IMR-90 (cell line): ENCODE measurements at regions not wholly inside any gene's neighbourhood (a gene's known extent, or its start where the extent isn't known, plus 50 kb on each side); places are given as distances from the start of the nearest gene placed in this dataset.

Source experiments
- NFE2L2 ChIP-seq: fragments of 150-350 bp; IDR thresholded peaks from 2 replicates; pipeline ENCODE4 v1.6.1; 2016; ENCODE audit warnings: low read depth, mild to moderate bottlenecking, low read length
- TF ChIP-seq, protein P1 (sequence below): conservative IDR thresholded peaks from 2 replicates; pipeline ENCODE4 v1.5.1; 2012; ENCODE audit warnings: mild to moderate bottlenecking, low read depth, low read length, improper control_type of control experiment

DNA sequence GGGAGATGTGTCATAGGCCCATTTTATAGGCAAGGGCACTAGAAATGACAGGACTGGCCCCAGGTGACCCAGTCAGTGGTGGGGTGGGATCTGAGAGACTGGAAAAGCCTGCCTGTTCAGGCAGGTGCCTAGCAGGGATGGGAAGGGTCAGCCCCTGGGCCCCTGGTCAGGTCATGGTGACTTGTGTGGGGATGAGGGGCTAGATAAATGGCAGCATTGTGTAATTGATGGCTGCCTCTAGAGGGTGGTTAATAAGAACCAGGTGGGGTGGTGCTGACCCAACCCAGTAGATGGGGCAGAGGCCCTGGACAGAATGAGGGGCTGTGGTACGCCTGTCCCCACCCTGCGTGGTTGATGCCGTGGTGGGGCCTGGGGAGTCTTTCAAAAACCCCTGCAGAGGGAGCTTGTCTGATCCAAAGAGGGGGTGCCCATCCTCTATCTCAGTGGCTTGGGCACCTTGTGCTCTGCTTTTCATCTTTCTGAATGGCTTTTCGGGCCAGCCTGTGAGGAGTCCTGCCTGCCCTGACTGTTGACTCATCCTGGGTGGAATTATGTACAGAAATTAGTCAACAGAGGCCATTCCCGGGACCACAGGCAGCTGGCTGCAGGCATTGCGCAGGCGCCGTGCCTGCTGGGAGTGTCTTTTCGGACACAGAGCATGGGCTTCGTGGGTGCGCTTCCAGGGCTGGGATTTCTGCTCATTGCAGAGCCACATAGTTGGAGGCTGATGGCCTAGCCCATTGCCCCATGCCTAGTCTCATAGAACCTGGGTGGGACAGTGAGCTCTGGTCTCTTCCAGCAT, 93.6 kb upstream of the PITX1 start (continued):
- TF ChIP-seq, protein P1, sequence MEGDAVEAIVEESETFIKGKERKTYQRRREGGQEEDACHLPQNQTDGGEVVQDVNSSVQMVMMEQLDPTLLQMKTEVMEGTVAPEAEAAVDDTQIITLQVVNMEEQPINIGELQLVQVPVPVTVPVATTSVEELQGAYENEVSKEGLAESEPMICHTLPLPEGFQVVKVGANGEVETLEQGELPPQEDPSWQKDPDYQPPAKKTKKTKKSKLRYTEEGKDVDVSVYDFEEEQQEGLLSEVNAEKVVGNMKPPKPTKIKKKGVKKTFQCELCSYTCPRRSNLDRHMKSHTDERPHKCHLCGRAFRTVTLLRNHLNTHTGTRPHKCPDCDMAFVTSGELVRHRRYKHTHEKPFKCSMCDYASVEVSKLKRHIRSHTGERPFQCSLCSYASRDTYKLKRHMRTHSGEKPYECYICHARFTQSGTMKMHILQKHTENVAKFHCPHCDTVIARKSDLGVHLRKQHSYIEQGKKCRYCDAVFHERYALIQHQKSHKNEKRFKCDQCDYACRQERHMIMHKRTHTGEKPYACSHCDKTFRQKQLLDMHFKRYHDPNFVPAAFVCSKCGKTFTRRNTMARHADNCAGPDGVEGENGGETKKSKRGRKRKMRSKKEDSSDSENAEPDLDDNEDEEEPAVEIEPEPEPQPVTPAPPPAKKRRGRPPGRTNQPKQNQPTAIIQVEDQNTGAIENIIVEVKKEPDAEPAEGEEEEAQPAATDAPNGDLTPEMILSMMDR: no peak
- TF ChIP-seq NFE2L2: no peak
